ENCODE measurements at regions not wholly inside any gene's neighbourhood (a gene's known extent, or its start where the extent isn't known, plus 50 kb on each side); places are given as distances from the start of the nearest gene placed in this dataset.

GRCh38 chr12:24201258-24201970 is 251.9 kb upstream of the SOX5 start:
- peaks cover 11% of the 10 kb centered on the region for H3K4me1 Mint-ChIP-seq (ENCODE audit: unreplicated experiment)
- DNase-seq (ENCODE audit: low spot score), result no peak
- no peaks in the 10 kb centered on the region for H3K36me3 Mint-ChIP-seq (ENCODE audit: low read depth, unreplicated experiment)
- H3K9me3 Mint-ChIP-seq (ENCODE audit: unreplicated experiment), result no peaks in the 10 kb centered on the region
- no peaks in the 10 kb centered on the region for H3K27me3 Mint-ChIP-seq (ENCODE audit: unreplicated experiment)
- no peak overlapping the region for H3K4me3 Mint-ChIP-seq (ENCODE audit: unreplicated experiment)
- H3K27ac Mint-ChIP-seq (ENCODE audit: unreplicated experiment), result no peak overlapping the region
- TF ChIP-seq CTCF (IDR thresholded peaks at IDR 0.05; ENCODE audit: unreplicated experiment), result no peak

DNA sequence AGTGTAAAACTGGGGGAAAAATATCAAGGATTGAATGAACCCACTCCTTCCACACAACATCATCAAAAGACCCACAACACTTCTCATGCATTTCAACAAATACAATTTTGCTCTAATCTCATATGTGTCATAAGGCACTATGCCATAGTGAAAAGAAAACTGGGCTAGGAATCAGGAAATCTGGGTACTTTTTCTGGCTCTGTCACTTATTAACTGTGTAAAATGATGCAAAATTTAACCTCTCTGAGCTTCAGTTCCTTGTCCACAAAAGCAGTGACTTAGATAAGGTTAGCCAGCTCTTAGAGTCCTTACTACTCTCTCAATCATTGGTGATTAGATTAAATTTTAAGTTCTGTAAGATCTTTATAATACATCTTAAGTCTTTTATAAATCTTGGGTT is 250.5 kb upstream of the SOX5 start:
- DNase-seq (ENCODE audit: low spot score), result no peak

DNA sequence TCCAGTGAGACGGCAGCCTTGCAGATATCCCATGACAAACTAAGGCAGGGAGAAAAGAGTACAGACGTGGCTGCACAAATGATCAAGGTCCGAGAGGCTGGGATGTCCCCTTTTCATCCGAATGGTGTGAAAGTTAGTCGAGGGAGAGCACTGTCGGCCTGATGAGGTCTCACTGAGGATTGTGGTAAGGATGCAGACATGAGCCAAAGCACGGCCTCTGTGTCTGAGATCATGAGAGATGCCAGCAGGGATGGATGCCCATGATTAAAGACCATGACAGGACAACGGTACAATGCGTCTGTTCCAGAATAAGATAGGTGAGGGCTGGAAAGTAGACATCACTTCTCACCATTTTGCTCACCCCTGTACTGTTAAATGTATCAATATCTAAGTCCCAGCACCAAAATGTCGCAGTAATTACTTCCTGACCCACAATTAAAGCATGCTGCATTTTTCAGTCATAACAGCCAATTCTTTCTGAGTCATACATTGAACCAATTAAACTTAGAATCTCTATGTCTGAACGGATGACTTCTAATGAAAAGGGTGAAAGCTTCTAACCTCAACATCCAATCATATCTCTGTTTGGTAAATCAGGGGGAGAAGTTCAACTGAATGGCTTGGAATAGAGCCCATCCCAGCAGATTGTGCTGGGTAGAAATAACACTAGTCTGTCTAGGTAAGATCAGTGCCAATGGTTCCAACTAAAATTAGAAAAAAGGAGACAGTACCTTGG is 249.6 kb upstream of the SOX5 start:
- Mint-ChIP-seq H3K27me3 (ENCODE audit: unreplicated experiment) (no peaks in the 10 kb centered on the region), H3K9me3 (ENCODE audit: unreplicated experiment) (no peaks in the 10 kb centered on the region), H3K36me3 (ENCODE audit: low read depth, unreplicated experiment) (no peaks in the 10 kb centered on the region), H3K27ac (ENCODE audit: unreplicated experiment) (no peak overlapping the region), H3K4me1 (ENCODE audit: unreplicated experiment) (peaks cover 11% of the 10 kb centered on the region), H3K4me3 (ENCODE audit: unreplicated experiment) (no peak overlapping the region)
- no peak for DNase-seq (ENCODE audit: low spot score)
- no peak for TF ChIP-seq CTCF (IDR thresholded peaks at IDR 0.05; ENCODE audit: unreplicated experiment)

More for the DNA sequence above, 250.5 kb upstream of the SOX5 start:
- no peak for TF ChIP-seq CTCF (IDR thresholded peaks at IDR 0.05; ENCODE audit: unreplicated experiment)
- H3K27ac Mint-ChIP-seq (ENCODE audit: unreplicated experiment), result no peak overlapping the region
- no peaks in the 10 kb centered on the region for H3K9me3 Mint-ChIP-seq (ENCODE audit: unreplicated experiment)
- no peaks in the 10 kb centered on the region for H3K27me3 Mint-ChIP-seq (ENCODE audit: unreplicated experiment)
- no peak overlapping the region for H3K4me3 Mint-ChIP-seq (ENCODE audit: unreplicated experiment)
- no peaks in the 10 kb centered on the region for H3K36me3 Mint-ChIP-seq (ENCODE audit: low read depth, unreplicated experiment)
- H3K4me1 Mint-ChIP-seq (ENCODE audit: unreplicated experiment), result peaks cover 11% of the 10 kb centered on the region

GRCh38 chr12:24198070-24198469 is 248.6 kb upstream of the SOX5 start:
- Mint-ChIP-seq H3K27me3 (ENCODE audit: unreplicated experiment) (no peaks in the 10 kb centered on the region), H3K27ac (ENCODE audit: unreplicated experiment) (no peak overlapping the region), H3K36me3 (ENCODE audit: low read depth, unreplicated experiment) (no peaks in the 10 kb centered on the region), H3K9me3 (ENCODE audit: unreplicated experiment) (no peaks in the 10 kb centered on the region), H3K4me1 (ENCODE audit: unreplicated experiment) (peaks cover 11% of the 10 kb centered on the region), H3K4me3 (ENCODE audit: unreplicated experiment) (no peak overlapping the region)
- no peak for DNase-seq (ENCODE audit: low spot score)
- no peak for TF ChIP-seq CTCF (IDR thresholded peaks at IDR 0.05; ENCODE audit: unreplicated experiment)

- TF ChIP-seq CTCF (IDR thresholded peaks at IDR 0.05; ENCODE audit: unreplicated experiment), result no peak
- H3K36me3 Mint-ChIP-seq (ENCODE audit: low read depth, unreplicated experiment), result no peaks in the 10 kb centered on the region
- no peaks in the 10 kb centered on the region for H3K9me3 Mint-ChIP-seq (ENCODE audit: unreplicated experiment)
- H3K4me3 Mint-ChIP-seq (ENCODE audit: unreplicated experiment), result no peak overlapping the region
- H3K27ac Mint-ChIP-seq (ENCODE audit: unreplicated experiment), result no peak overlapping the region
- DNase-seq (ENCODE audit: low spot score), result peak; percentile 6
- H3K4me1 Mint-ChIP-seq (ENCODE audit: unreplicated experiment), result peaks cover 11% of the 10 kb centered on the region
- no peaks in the 10 kb centered on the region for H3K27me3 Mint-ChIP-seq (ENCODE audit: unreplicated experiment)
These were observed 248.1 kb upstream of the SOX5 start for GRCh38 chr12:24197532-24197931.

Measured in endothelial cell (in vitro differentiated cells).